H9 (cell line): ENCODE measurements at regions not wholly inside any gene's neighbourhood (a gene's known extent, or its start where the extent isn't known, plus 50 kb on each side); places are given as distances from the start of the nearest gene placed in this dataset.

Source experiments
- DNase-seq: peaks from one replicate; pipeline ENCODE4 v3.0.0-alpha.2; 2017
- H2AFZ ChIP-seq: one replicate; pipeline ENCODE4 v1.6.1; 2013; ENCODE audit warnings: mild to moderate bottlenecking, low read length, control low read depth, moderate library complexity
- H2AK5ac ChIP-seq: 2 replicates; pipeline ENCODE4 v1.6.1; 2013; ENCODE audit warnings: low read length, control low read depth, mixed read lengths; ENCODE audit not compliant: insufficient read length
- H2BK120ac ChIP-seq: one replicate; pipeline ENCODE4 v1.6.1; 2013; ENCODE audit warnings: low read depth, mild to moderate bottlenecking, low read length, control low read depth, inconsistent platforms; ENCODE audit not compliant: poor library complexity, severe bottlenecking
- H2BK12ac ChIP-seq: 2 replicates; pipeline ENCODE4 v1.6.1; 2013; ENCODE audit warnings: low read length, control low read depth, mixed read lengths, low read depth; ENCODE audit not compliant: insufficient read length
- H2BK15ac ChIP-seq: 2 replicates; pipeline ENCODE4 v1.6.1; 2013; ENCODE audit warnings: low read depth, low read length, control low read depth
- H2BK20ac ChIP-seq: one replicate; pipeline ENCODE4 v1.6.1; 2013; ENCODE audit warnings: low read depth, mild to moderate bottlenecking, low read length, control low read depth, inconsistent platforms; ENCODE audit not compliant: poor library complexity, severe bottlenecking
- H2BK5ac ChIP-seq: 2 replicates; pipeline ENCODE4 v1.6.1; 2013; ENCODE audit warnings: low read length, control low read depth, mixed read lengths; ENCODE audit not compliant: insufficient read length
- H3K14ac ChIP-seq: 2 replicates; pipeline ENCODE4 v1.6.1; 2013; ENCODE audit warnings: low read length, control low read depth; ENCODE audit not compliant: insufficient read depth
- H3K18ac ChIP-seq: 2 replicates; pipeline ENCODE4 v1.6.1; 2013; ENCODE audit warnings: low read depth, mild to moderate bottlenecking, mixed read lengths, low read length, control low read depth; ENCODE audit not compliant: insufficient read length
- H3K23ac ChIP-seq: 2 replicates; pipeline ENCODE4 v1.6.1; 2013; ENCODE audit warnings: low read length, control low read depth, mixed read lengths, low read depth; ENCODE audit not compliant: insufficient read length
- H3K23me2 ChIP-seq: 2 replicates; pipeline ENCODE4 v1.6.1; 2013; ENCODE audit warnings: low read depth, mild to moderate bottlenecking, mixed read lengths, low read length, control low read depth; ENCODE audit not compliant: insufficient read length, poor library complexity, severe bottlenecking
- H3K27ac ChIP-seq: 2 replicates; pipeline ENCODE4 v1.5.1; 2013; ENCODE audit warnings: low read length, control low read depth, mixed read lengths, low read depth; ENCODE audit not compliant: insufficient read length
- H3K27me3 ChIP-seq: 2 replicates; pipeline ENCODE4 v1.6.1; 2013; ENCODE audit warnings: low read length, control low read depth, inconsistent platforms; ENCODE audit not compliant: insufficient read depth
- H3K4ac ChIP-seq: 2 replicates; pipeline ENCODE4 v1.6.1; 2013; ENCODE audit warnings: low read depth, mild to moderate bottlenecking, control low read depth, inconsistent platforms, low read length, moderate library complexity
- H3K4me1 ChIP-seq: 2 replicates; pipeline ENCODE4 v1.6.1; 2013; ENCODE audit warnings: low read length, control low read depth, inconsistent platforms; ENCODE audit not compliant: insufficient read depth
- H3K4me2 ChIP-seq: 2 replicates; pipeline ENCODE4 v1.6.1; 2013; ENCODE audit warnings: low read length, control low read depth, mixed read lengths; ENCODE audit not compliant: insufficient read length, insufficient read depth
- H3K56ac ChIP-seq: 2 replicates; pipeline ENCODE4 v1.6.1; 2013; ENCODE audit warnings: low read depth, mild to moderate bottlenecking, mixed read lengths, low read length, control low read depth; ENCODE audit not compliant: insufficient read length
- H3K79me1 ChIP-seq: 2 replicates; pipeline ENCODE4 v1.6.1; 2013; ENCODE audit warnings: low read depth, mild to moderate bottlenecking, moderate library complexity, low read length, control low read depth, inconsistent platforms; ENCODE audit not compliant: insufficient read depth, poor library complexity, severe bottlenecking
- H3K79me2 ChIP-seq: 2 replicates; pipeline ENCODE4 v1.6.1; 2013; ENCODE audit warnings: low read length, control low read depth, inconsistent platforms; ENCODE audit not compliant: insufficient read depth
- H3K9ac ChIP-seq: 2 replicates; pipeline ENCODE4 v1.6.1; 2013; ENCODE audit warnings: low read length, control low read depth, mixed read lengths; ENCODE audit not compliant: insufficient read length; ENCODE audit errors: extremely low read depth
- H3K9me3 ChIP-seq: one replicate; pipeline ENCODE4 v1.6.1; 2013; ENCODE audit warnings: low read depth, low read length, inconsistent platforms; ENCODE audit not compliant: control insufficient read depth
- H3T11ph ChIP-seq: one replicate; pipeline ENCODE4 v1.6.1; 2013; ENCODE audit warnings: mild to moderate bottlenecking, low read length, control low read depth, inconsistent platforms
- H4K20me1 ChIP-seq: one replicate; pipeline ENCODE4 v1.6.1; 2013; ENCODE audit not compliant: control insufficient read depth, insufficient read length, insufficient read depth
- H4K5ac ChIP-seq: 2 replicates; pipeline ENCODE4 v1.6.1; 2013; ENCODE audit warnings: low read depth, mild to moderate bottlenecking, mixed read lengths, low read length, control low read depth; ENCODE audit not compliant: insufficient read length
- H4K8ac ChIP-seq: replicated peaks from 2 replicates; pipeline ENCODE4 v1.6.1; 2013; ENCODE audit warnings: low read length, control low read depth, mixed read lengths, low read depth; ENCODE audit not compliant: insufficient read length
- H4K91ac ChIP-seq: 2 replicates; pipeline ENCODE4 v1.6.1; 2013; ENCODE audit warnings: low read depth, mild to moderate bottlenecking, moderate library complexity, mixed read lengths, low read length, control low read depth; ENCODE audit not compliant: insufficient read length
- H3K27ac Mint-ChIP-seq, 3 experiments: 2 replicates in 2 of 3; 3 replicates in 1 of 3; pipeline ENCODE4 v1.8.0; 2020 to 2021; ENCODE audit warnings: mixed read lengths in 3 of 3, mild to moderate bottlenecking in 1 of 3, moderate library complexity in 1 of 3
- H3K27me3 Mint-ChIP-seq: 2 replicates; pipeline ENCODE4 v1.8.0; 2021; ENCODE audit warnings: low read depth, mild to moderate bottlenecking, moderate library complexity, mixed read lengths
- H3K36me3 Mint-ChIP-seq, 3 experiments: 2 replicates in 2 of 3; 3 replicates in 1 of 3; pipeline ENCODE4 v1.8.0; 2020 to 2021; ENCODE audit warnings: low read depth in 3 of 3, mixed read lengths in 3 of 3; ENCODE audit not compliant: insufficient read depth in 1 of 3
- H3K4me1 Mint-ChIP-seq, 2 experiments: 2 replicates each; pipeline ENCODE4 v1.8.0; 2020; ENCODE audit warnings: mixed read lengths in 2 of 2
- H3K4me3 Mint-ChIP-seq, 2 experiments: 2 replicates in 1 of 2; 3 replicates in 1 of 2; pipeline ENCODE4 v1.8.0; 2020 to 2021; ENCODE audit warnings: mild to moderate bottlenecking in 2 of 2, mixed read lengths in 2 of 2, moderate library complexity in 1 of 2
- H3K9me3 Mint-ChIP-seq, 2 experiments: 2 replicates in 1 of 2; 3 replicates in 1 of 2; pipeline ENCODE4 v1.8.0; 2020; ENCODE audit warnings: mild to moderate bottlenecking in 2 of 2, mixed read lengths in 2 of 2, moderate library complexity in 1 of 2
- CTCF ChIP-seq: fragments of 200-600 bp; sonication (generic); conservative IDR thresholded peaks from 3 replicates; pipeline ENCODE4 v1.8.0; 2021; ENCODE audit warnings: antibody characterized with exemption, mild to moderate bottlenecking
- WGBS: extraction: QIAGEN DNeasy Blood & Tissue Kit; methylation state at CpG from one replicate; pipeline ENCODE4 v1.1.7; 2013; ENCODE audit warnings: missing lambda C conversion rate, low lambda C conversion rate, mixed read lengths; ENCODE audit not compliant: insufficient read length; ENCODE audit errors: extremely low coverage; 5-methylcytosine and 5-hydroxymethylcytosine counted together

- no peak overlapping the region for H3K14ac ChIP-seq
- no peak overlapping the region for H2BK12ac ChIP-seq
- no peak overlapping the region for H3K23ac ChIP-seq
- H4K20me1 ChIP-seq: no peaks in the 10 kb centered on the region
- no peak overlapping the region for H4K8ac ChIP-seq
- no peaks in the 10 kb centered on the region; the same call in 1 of the 2 replicates for H3K4me1 ChIP-seq
- no peak overlapping the region for H2AFZ ChIP-seq
- Mint-ChIP-seq H3K27me3 (no peaks in the 10 kb centered on the region; the same call in 1 of the 2 replicates), H3K4me1 (peaks cover 26 to 30% of the 10 kb centered on the region in 2 experiments), H3K9me3 (peaks cover 4 to 18% of the 10 kb centered on the region in 2 experiments), H3K4me3 (no peak overlapping the region), H3K36me3 (peaks cover 10 to 31% (median 13%) of the 10 kb centered on the region in 3 experiments), H3K27ac (no peak overlapping the region; a peak in 1 of 7 replicates)
- no peak overlapping the region for H2AK5ac ChIP-seq
- no peak overlapping the region for H2BK20ac ChIP-seq
- H3K27me3 ChIP-seq: no peaks in the 10 kb centered on the region; the same call in 1 of the 2 replicates
- H3K56ac ChIP-seq: no peak overlapping the region
- no CpG with 5 or more reads among the region's 7 CpGs for WGBS
- H3K4me2 ChIP-seq: no peak overlapping the region
- no peak for DNase-seq
- H3T11ph ChIP-seq: no peak overlapping the region
- no peaks in the 10 kb centered on the region for H3K23me2 ChIP-seq
- H3K9ac ChIP-seq: no peak overlapping the region
- H2BK120ac ChIP-seq: no peak overlapping the region
- no peak overlapping the region for H3K27ac ChIP-seq
- H3K9me3 ChIP-seq: no peaks in the 10 kb centered on the region
- no peak overlapping the region for H2BK5ac ChIP-seq
- no peaks in the 10 kb centered on the region for H3K79me2 ChIP-seq
- peak overlapping the region; percentile 41 for H4K91ac ChIP-seq
- no peak for TF ChIP-seq CTCF
- H3K18ac ChIP-seq: no peak overlapping the region
- no peaks in the 10 kb centered on the region for H3K79me1 ChIP-seq
- no peak overlapping the region for H3K4ac ChIP-seq
- H4K5ac ChIP-seq: no peak overlapping the region
- no peak overlapping the region for H2BK15ac ChIP-seq
Observed at GRCh38 chr9:78443946-78444345, 147.0 kb downstream of the PSAT1 start.
